T47D (cell line): ENCODE measurements at regions not wholly inside any gene's neighbourhood (a gene's known extent, or its start where the extent isn't known, plus 50 kb on each side); places are given as distances from the start of the nearest gene placed in this dataset.
"Not testable (repeated sequence)": the region's sequence is repeated elsewhere in the genome, so short reads cannot be mapped to it uniquely, and the experiment has no call there.

Source experiments
- DNase-seq, 2 experiments: peaks; one replicate each; pipeline versions ENCODE4 v3.0.0 to v3.0.0-alpha.2; 2011 to 2012; ENCODE audit warnings: low read depth in 1 of 2, low spot score in 1 of 2
- JUND ChIP-seq: IDR thresholded peaks from 2 replicates; pipeline ENCODE4 v1.6.1; 2012; ENCODE audit warnings: low read depth
- in situ Hi-C: cut with HindIII; loops from 2 replicates; pipeline ENCODE4 v1.10.0; 2016; ENCODE audit warnings: low sequenced_read_pairs, low pct_unique_long_range_greater_than_20kb

- DNase-seq: no peak
- in situ Hi-C loops: no loop called here
- no peak for TF ChIP-seq JUND
These were observed 779.3 kb downstream of the SLITRK5 start for GRCh38 chr13:88450515-88450914.

DNA sequence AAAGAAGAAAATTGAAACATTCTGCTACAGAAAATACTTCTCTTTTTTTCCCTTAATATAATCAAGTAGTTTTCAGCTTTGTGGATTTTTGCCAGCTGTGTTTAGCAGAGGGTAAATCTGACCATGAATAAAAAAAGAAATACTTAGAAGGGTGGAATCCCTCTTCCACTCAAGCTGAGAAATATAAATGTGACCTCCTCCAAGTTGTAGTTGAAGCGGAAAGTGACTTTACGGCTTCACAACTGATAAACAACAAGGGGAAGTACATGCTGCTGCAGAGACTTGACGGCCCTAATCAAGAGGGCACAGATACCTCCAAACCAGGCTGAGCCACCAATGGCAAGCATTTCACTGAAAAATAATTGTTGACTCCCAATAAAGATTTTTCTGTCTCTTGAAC lies 785.0 kb downstream of the SLITRK5 start:
- in situ Hi-C loops: no loop called here
- TF ChIP-seq JUND: no peak
- no peak for DNase-seq

DNA sequence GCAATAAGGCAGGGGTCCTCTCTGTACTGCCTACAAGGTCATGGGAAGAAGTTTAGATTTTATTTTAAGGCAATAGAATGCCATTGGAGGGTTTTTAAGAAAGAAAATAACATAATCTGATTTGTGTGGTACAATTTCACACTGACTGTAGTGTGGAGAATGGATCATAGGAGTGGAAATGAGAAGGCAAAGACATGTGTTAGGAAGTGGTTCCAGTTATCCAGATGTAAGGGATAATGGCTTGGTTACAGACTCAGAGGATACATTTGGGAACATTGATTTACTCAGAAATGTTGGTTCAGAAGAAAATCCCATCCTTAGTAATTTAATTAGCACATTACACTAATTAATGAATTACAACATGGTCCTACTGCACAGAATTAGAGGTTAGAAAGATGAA lies 788.2 kb downstream of the SLITRK5 start:
- TF ChIP-seq JUND: no peak
- in situ Hi-C loops: no loop called here
- no peak for DNase-seq

- TF ChIP-seq JUND: no peak
- in situ Hi-C loops: no loop called here
- no peak for DNase-seq
These were observed 790.3 kb downstream of the SLITRK5 start for GRCh38 chr13:88461272-88462009.

DNA sequence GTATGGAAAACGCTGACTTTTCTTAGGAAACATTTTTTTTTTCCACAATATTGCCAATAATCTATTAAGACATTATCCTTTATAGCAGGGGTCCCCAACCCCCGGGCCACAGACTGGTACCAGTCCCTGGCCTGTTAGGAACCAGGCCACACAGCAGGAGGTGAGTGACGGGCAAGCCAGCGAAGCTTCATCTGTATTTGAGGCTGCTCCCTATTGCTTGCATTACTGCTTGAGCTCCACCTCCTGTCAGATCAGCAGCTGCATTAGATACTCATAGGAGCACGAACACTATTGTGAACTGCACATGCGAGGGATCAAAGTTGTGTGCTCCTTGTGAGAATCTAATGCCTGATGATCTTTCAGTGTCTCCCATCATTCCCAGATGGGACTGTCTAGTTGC lies 793.7 kb downstream of the SLITRK5 start:
- DNase-seq: no peak
- in situ Hi-C loops: no loop called here
- TF ChIP-seq JUND: no peak

GRCh38 chr13:88472316-88472715 lies 801.1 kb downstream of the SLITRK5 start:
- DNase-seq: no peak
- TF ChIP-seq JUND: no peak
- in situ Hi-C loops: no loop called here

- no peak for TF ChIP-seq JUND
- no peak for DNase-seq
- in situ Hi-C loops: no loop called here
These were observed 812.0 kb downstream of the SLITRK5 start for GRCh38 chr13:88483202-88483601.

DNA sequence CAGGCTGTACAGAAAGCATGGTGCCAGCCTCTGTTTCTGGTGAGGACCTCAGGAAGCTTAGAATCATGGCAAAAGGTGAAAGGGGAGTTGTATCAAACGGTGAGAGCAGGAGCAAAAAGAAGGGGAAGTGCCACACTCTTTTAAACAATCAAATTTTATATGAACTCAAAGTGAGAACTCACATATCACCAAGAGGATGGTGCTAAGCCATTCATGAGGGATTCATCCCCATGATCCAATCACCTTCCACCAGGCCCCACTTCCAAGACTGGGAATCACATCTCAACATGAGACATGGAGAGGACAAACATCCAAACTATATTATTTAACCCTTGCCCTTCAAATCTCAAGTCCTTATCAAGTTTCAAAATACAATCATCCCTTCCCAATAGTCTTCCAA lies 836.7 kb downstream of the SLITRK5 start:
- in situ Hi-C loops: no loop called here
- TF ChIP-seq JUND: no peak
- DNase-seq: no peak

GRCh38 chr13:88512993-88513392 lies 841.8 kb downstream of the SLITRK5 start:
- in situ Hi-C loops, DNase-seq: not testable (repeated sequence)

DNA sequence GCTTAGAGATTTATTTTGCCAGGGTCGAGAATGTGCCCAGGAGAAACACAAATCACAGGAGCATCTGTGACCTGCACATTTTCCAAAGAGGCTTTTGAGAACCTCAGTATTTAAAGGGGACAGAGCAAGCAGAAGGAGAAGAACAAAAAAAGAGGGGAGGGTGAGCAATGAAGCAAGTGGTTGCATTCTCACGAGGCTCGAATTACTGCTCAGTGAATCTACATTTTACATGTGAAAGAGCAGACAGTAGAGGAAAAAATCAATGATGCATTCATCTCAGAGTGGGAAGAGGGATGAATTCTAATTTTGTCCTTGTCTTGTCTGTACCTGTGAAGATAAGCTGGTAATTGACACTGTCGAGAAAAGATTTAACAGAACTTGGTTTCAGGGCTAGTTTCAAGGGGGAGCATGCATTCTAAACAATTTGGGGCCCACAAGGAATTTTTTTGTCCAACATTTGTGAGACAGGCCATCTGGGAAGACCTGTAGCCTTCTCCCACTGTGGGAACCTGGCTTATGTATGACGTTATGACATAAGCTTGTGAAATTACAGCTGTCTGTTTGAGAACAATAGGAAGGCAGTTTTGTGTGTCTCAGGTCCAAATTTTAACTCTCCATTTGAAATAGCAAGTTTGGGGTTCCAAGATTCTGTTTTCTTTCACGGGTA lies 855.1 kb downstream of the SLITRK5 start:
- in situ Hi-C loops: no loop called here
- DNase-seq: no peak
- TF ChIP-seq JUND: no peak

GRCh38 chr13:88526853-88527215 lies 855.7 kb downstream of the SLITRK5 start:
- no peak for DNase-seq
- no peak for TF ChIP-seq JUND
- in situ Hi-C loops: no loop called here

DNA sequence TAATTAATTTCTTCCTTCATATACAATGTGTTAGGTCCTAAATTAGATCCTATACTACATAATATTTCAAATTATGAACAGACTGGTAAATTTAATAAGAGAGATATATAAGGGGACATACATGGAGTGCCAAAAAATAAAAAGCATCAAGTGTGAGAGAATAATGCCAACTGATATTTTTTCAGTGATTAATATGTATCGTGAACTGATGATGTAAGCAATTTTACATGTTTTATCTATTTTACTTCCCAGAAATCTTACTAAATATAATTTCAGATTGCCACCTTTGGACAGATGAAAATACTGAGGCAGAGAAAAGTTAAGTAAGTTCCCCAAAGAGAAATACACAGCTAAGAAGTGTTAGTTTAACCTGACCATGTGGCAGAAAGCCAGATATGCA lies 870.8 kb downstream of the SLITRK5 start:
- in situ Hi-C loops: no loop called here
- no peak for DNase-seq
- no peak for TF ChIP-seq JUND

DNA sequence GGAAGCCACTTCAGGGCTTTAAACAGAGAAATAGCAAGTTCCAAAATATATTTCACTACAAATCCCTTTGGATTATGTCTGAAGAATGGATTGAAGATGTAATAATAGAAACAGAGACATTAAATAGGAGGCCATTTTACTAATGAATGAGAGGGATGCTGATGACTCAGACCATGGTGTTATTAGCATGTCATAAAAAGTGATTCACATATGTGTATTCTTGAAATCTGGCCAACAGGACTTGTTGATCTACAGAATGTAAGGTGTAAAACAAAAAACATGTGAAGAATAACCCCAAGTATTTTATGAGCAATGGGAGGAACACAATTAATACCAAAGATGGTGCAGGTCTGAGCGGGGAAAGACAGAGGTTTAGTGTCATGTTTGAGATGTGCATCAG lies 873.7 kb downstream of the SLITRK5 start:
- no peak for TF ChIP-seq JUND
- DNase-seq: no peak
- in situ Hi-C loops: no loop called here

- no peak for TF ChIP-seq JUND
- DNase-seq: no peak
- in situ Hi-C loops: no loop called here
These were observed 881.8 kb downstream of the SLITRK5 start for GRCh38 chr13:88552966-88553365.
